Heart right ventricle (tissue), 16 donors: ENCODE measurements at regions not wholly inside any gene's neighbourhood (a gene's known extent, or its start where the extent isn't known, plus 50 kb on each side); places are given as distances from the start of the nearest gene placed in this dataset.
"Not testable (repeated sequence)": the region's sequence is repeated elsewhere in the genome, so short reads cannot be mapped to it uniquely, and the experiment has no call there.

Experiments used
- ATAC-seq, 8 donors: fragments of 200-7000 bp; cut with Tn5 transposase; one replicate each; pipeline ENCODE4 v1.9.1; 2020; ENCODE audit warnings: mild to moderate bottlenecking in 8 of 8, moderate library complexity in 8 of 8, moderate number of reproducible peaks in 1 of 8
- DNase-seq, 2 donors: peaks; one replicate each; pipeline ENCODE4 v3.0.0-alpha.2; 2020
- H3K27ac ChIP-seq, 10 donors: fragments of 200-600 bp; sonication (generic) in 2 of 10; one replicate each; pipeline versions ENCODE4 v1.5.0 to v1.8.0; 2020 to 2022; ENCODE audit warnings: mild to moderate bottlenecking in 3 of 10
- H3K27me3 ChIP-seq, 7 donors: fragments of 200-600 bp; one replicate each; pipeline ENCODE4 v1.8.0; 2021 to 2022; ENCODE audit warnings: mild to moderate bottlenecking in 2 of 7
- H3K36me3 ChIP-seq, 9 donors: fragments of 200-600 bp; sonication (generic) in 1 of 9; one replicate each; pipeline versions ENCODE4 v1.5.0 to v1.8.0; 2020 to 2022; ENCODE audit warnings: mild to moderate bottlenecking in 2 of 9
- H3K4me1 ChIP-seq, 9 donors: fragments of 200-600 bp; sonication (generic) in 1 of 9; one replicate each; pipeline versions ENCODE4 v1.5.0 to v1.8.0; 2020 to 2022; ENCODE audit warnings: mild to moderate bottlenecking in 4 of 9
- H3K4me3 ChIP-seq, 10 donors: fragments of 200-600 bp; sonication (generic) in 2 of 10; one replicate each; pipeline versions ENCODE4 v1.5.0 to v1.8.0; 2020 to 2022; ENCODE audit warnings: mild to moderate bottlenecking in 7 of 10, moderate library complexity in 2 of 10
- H3K9me3 ChIP-seq, 11 donors: fragments of 200-600 bp in 10 of 11; sonication (generic) in 2 of 11; one replicate each; pipeline versions ENCODE4 v1.5.0 to v1.8.0; 2013 to 2022; ENCODE audit warnings: mild to moderate bottlenecking in 2 of 11, control low read depth in 1 of 11, moderate library complexity in 1 of 11
- CTCF ChIP-seq, 9 donors: fragments of 200-600 bp; sonication (generic) in 2 of 9; IDR thresholded peaks; one replicate each; pipeline versions ENCODE4 v1.5.0 to v1.8.0; 2021 to 2022; ENCODE audit warnings: antibody characterized with exemption in 9 of 9, mild to moderate bottlenecking in 5 of 9, moderate library complexity in 1 of 9
- WGBS, 2 donors: extraction: QIAGEN DNeasy Blood & Tissue Kit; methylation state at CpG; one replicate each; pipeline ENCODE4 v1.1.7; 2013; ENCODE audit warnings: inconsistent platforms in 1 of 2; 5-methylcytosine and 5-hydroxymethylcytosine counted together
- intact Hi-C, 10 donors: fragments of 100-400 bp; cut with DNase I; formaldehyde crosslinking; loops; one replicate each; pipeline versions ENCODE4 v1.11.1 to v1.14.2; 2022
- donor health status: Arrhythmogenic right ventricular cardiomyopathy.
- donor health status: ischemic (EF 13 %, LVEDD 7.1; RV severe dilation, severe dysfunction).
- donor health status: healthy with polysubstance abuse.
- donor health status: DM: no; HTN: yes; CAD: no.
- donor health status: DM: no; HTN: no; CAD: no.
- donor health status: ischemic (EF 25% LVEDD 6.9; RV normal size, moderate dysfunction).
- donor health status: ischemic (EF 25% LVEDD 5.7; RV mildly dilated, moderate dysfunction).
- donor health status: healthy.
- donor health status: DM: yes; HTN: yes; CAD: no.
- donor health status: Ischemic cardiomyopathy.
- donor health status: ischemic (EF 35%, LVEDD 5.7; RV mildly dilated, moderate dysfunction).
- donor health status: nonischemic (EF 11% LVEDD 7.7; RV severe dilation, severe dysfunction).
- donor health status: DM: yes; HTN: yes; CAD: no.
- donor health status: PGD.
- donor health status: ischemic (EF 29% LVEDD 5.4; RV normal size, mild dysfunction).
- donor health status: nonischemic (EF 23%, LVEDD 6.1; RV moderate dilation, normal function).

GRCh38 chr14:106712513-106712912 is 1186.1 kb downstream of the TMEM121 start:
- H3K4me3 ChIP-seq, DNase-seq, H3K9me3 ChIP-seq, ATAC-seq, H3K27ac ChIP-seq, H3K4me1 ChIP-seq, intact Hi-C loops, H3K36me3 ChIP-seq: not testable (repeated sequence)
- WGBS, 2 donors, result 48 to 63% methylated on average over 5 of the region's 5 CpGs
- peaks cover 0 to 12% (median 0%) of the 10 kb centered on the region in 7 donors for H3K27me3 ChIP-seq

GRCh38 chr14:106714446-106715428 is 1188.4 kb downstream of the TMEM121 start:
- H3K27ac ChIP-seq, ATAC-seq, H3K9me3 ChIP-seq, H3K36me3 ChIP-seq, intact Hi-C loops, H3K4me1 ChIP-seq, H3K27me3 ChIP-seq, H3K4me3 ChIP-seq, DNase-seq: not testable (repeated sequence)
- WGBS, 2 donors, result 73 to 78% methylated on average over 7 to 9 of the region's 14 CpGs

GRCh38 chr14:106717544-106717943 is 1191.2 kb downstream of the TMEM121 start:
- 33 to 35% methylated on average over 3 to 9 of the region's 11 CpGs for WGBS, 2 donors

GRCh38 chr14:106719880-106720279 is 1193.5 kb downstream of the TMEM121 start:
- not testable (repeated sequence) for DNase-seq
- WGBS, 2 donors, result 48% methylated on average over 2 of the region's 2 CpGs; no CpG with 5 or more reads in 1 of the 2 donors

More at GRCh38 chr14:106717544-106717943, 1191.2 kb downstream of the TMEM121 start:
- intact Hi-C loops, H3K36me3 ChIP-seq, ATAC-seq, H3K4me1 ChIP-seq, H3K27me3 ChIP-seq, H3K9me3 ChIP-seq, DNase-seq, H3K4me3 ChIP-seq, H3K27ac ChIP-seq: not testable (repeated sequence)
- peak in 2 of 9 donors; percentile 26 to 35 for TF ChIP-seq CTCF (IDR thresholded peaks at IDR 0.05)

DNA sequence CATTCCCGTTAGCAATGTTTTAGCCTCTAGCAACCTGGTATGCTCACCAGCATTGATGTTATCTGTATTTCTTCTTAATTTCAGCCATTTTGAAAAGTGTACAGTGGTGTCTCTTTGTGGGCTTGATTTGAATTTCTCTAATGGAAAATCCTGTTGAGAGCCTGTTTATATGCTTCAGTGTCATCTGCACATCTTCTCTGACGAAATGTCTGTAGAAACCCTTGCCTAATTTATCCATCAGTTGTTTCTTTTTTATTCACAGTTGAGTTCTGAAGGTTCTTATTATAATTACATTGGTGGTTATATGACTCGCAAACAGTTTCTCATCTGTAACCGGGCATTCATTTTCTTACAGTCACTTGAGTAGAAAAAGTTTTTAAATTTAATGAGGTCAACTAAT is 1195.5 kb downstream of the TMEM121 start:
- WGBS, 2 donors, result 64% methylated on average over 4 of the region's 4 CpGs; no CpG with 5 or more reads in 1 of the 2 donors
- intact Hi-C loops, H3K4me1 ChIP-seq, DNase-seq, H3K4me3 ChIP-seq, ATAC-seq, H3K9me3 ChIP-seq, H3K27me3 ChIP-seq, H3K27ac ChIP-seq, H3K36me3 ChIP-seq: not testable (repeated sequence)

More at GRCh38 chr14:106719880-106720279, 1193.5 kb downstream of the TMEM121 start:
- H3K9me3 ChIP-seq, H3K4me3 ChIP-seq, H3K27ac ChIP-seq, ATAC-seq, H3K27me3 ChIP-seq, H3K36me3 ChIP-seq, intact Hi-C loops, H3K4me1 ChIP-seq: not testable (repeated sequence)

GRCh38 chr14:106722813-106723687 is 1196.7 kb downstream of the TMEM121 start:
- H3K4me1 ChIP-seq, H3K27ac ChIP-seq, DNase-seq, H3K27me3 ChIP-seq, intact Hi-C loops, ATAC-seq, H3K4me3 ChIP-seq, H3K9me3 ChIP-seq, H3K36me3 ChIP-seq: not testable (repeated sequence)
- WGBS, 2 donors, result 39% methylated on average over 3 of the region's 7 CpGs; no CpG with 5 or more reads in 1 of the 2 donors
